Bronchial epithelial cell (primary cell): ENCODE measurements at regions not wholly inside any gene's neighbourhood (a gene's known extent, or its start where the extent isn't known, plus 50 kb on each side); places are given as distances from the start of the nearest gene placed in this dataset.
A peak's percentile ranks its signal among the peaks of the same experiment; 100 is the strongest.
"Not testable (repeated sequence)": the region's sequence is repeated elsewhere in the genome, so short reads cannot be mapped to it uniquely, and the experiment has no call there.

Experiments
- DNase-seq: peaks from one replicate; pipeline ENCODE4 v3.0.0-alpha.2; 2010; ENCODE audit warnings: low read depth
- FAIRE-seq: peaks from 2 replicates; lab custom pipeline; 2011; peaks lifted over from hg19 to GRCh38; lab: Jason Lieb, UNC
- H3K27me3 ChIP-seq: 2 replicates; pipeline ENCODE4 v1.5.1; 2011; ENCODE audit warnings: low read length; ENCODE audit not compliant: control insufficient read depth, insufficient read depth
- H3K36me3 ChIP-seq: 2 replicates; pipeline ENCODE4 v1.5.1; 2011; ENCODE audit warnings: low read length; ENCODE audit not compliant: control insufficient read depth, insufficient read depth
- H3K4me3 ChIP-seq: 2 replicates; pipeline ENCODE4 v1.5.1; 2011; ENCODE audit warnings: mild to moderate bottlenecking, low read depth, low read length, control low read depth
- TF ChIP-seq, protein P1 (sequence below): IDR thresholded peaks from 2 replicates; pipeline ENCODE4 v1.5.1; 2011; ENCODE audit warnings: mild to moderate bottlenecking, moderate library complexity, low read length, control low read depth, inconsistent platforms; ENCODE audit not compliant: insufficient read depth, severe bottlenecking

DNA sequence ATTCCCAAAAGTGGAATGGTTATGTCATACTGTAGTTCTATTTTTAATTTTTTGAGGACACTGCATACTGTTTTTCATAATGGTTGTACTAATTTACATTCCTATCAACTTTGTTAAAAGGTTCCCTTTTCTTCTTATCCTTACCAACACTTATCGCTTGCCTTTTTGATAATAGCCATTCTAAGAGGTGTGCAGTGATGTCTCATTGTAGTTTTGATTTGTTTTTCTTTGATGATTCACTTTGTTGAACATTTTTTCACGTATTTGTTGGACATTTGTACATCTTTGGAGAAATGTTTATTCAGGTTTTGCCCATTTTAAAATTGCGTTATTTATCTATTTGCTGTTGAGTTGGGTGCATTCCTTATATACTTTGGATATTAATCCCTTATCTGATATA is 188.8 kb upstream of the SPRY2 start:
- TF ChIP-seq, protein P1, sequence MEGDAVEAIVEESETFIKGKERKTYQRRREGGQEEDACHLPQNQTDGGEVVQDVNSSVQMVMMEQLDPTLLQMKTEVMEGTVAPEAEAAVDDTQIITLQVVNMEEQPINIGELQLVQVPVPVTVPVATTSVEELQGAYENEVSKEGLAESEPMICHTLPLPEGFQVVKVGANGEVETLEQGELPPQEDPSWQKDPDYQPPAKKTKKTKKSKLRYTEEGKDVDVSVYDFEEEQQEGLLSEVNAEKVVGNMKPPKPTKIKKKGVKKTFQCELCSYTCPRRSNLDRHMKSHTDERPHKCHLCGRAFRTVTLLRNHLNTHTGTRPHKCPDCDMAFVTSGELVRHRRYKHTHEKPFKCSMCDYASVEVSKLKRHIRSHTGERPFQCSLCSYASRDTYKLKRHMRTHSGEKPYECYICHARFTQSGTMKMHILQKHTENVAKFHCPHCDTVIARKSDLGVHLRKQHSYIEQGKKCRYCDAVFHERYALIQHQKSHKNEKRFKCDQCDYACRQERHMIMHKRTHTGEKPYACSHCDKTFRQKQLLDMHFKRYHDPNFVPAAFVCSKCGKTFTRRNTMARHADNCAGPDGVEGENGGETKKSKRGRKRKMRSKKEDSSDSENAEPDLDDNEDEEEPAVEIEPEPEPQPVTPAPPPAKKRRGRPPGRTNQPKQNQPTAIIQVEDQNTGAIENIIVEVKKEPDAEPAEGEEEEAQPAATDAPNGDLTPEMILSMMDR: no peak
- no peaks in the 10 kb centered on the region for H3K27me3 ChIP-seq
- no peaks in the 10 kb centered on the region for H3K36me3 ChIP-seq
- FAIRE-seq: no peak
- peak; percentile 85 for DNase-seq
- H3K4me3 ChIP-seq: no peak overlapping the region

DNA sequence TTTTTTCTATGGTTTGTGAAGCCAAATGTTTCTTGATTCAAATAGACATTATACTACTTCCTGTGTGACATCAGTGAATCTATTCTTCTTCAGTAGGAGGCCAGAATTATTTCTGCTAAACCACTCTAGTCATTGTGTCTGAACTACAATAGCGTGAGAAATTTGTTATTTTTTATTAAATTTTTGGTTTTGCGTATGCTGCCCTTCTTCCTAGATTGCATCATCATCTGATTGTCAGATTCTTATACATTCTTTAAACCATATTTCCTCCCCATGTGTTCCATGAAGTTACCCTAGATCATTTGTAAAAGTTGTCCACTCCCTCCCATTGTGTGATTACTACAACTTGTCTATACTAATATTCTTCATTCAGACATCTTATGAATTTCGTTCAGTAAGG is 187.8 kb upstream of the SPRY2 start:
- Histone ChIP-seq H3K27me3 (no peaks in the 10 kb centered on the region), H3K4me3 (no peak overlapping the region), H3K36me3 (no peaks in the 10 kb centered on the region)
- no peak for FAIRE-seq
- DNase-seq: no peak
- TF ChIP-seq, protein P1: no peak

DNA sequence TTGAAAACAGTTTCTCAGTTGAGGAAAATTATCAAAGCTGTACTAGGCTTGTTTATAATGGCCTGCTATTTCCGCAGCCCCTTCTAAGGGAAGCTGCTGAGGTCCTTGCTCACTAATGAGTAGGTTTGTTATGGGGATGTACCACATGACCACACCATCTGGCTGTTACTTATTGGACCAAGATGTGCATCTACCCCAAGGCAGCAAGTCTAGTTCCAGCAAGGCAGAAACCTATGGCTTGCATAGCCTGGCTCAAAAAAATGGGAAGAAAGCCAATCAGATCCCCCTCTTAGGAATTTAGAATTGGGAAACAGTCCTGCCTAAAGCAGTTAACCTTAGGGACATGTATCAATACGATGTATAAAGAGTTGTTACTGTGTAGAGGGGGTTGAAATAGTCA is 186.5 kb upstream of the SPRY2 start:
- Histone ChIP-seq H3K27me3 (no peaks in the 10 kb centered on the region), H3K4me3 (no peak overlapping the region), H3K36me3 (no peaks in the 10 kb centered on the region)
- TF ChIP-seq, protein P1: no peak
- FAIRE-seq (no peak), DNase-seq (no peak)

DNA sequence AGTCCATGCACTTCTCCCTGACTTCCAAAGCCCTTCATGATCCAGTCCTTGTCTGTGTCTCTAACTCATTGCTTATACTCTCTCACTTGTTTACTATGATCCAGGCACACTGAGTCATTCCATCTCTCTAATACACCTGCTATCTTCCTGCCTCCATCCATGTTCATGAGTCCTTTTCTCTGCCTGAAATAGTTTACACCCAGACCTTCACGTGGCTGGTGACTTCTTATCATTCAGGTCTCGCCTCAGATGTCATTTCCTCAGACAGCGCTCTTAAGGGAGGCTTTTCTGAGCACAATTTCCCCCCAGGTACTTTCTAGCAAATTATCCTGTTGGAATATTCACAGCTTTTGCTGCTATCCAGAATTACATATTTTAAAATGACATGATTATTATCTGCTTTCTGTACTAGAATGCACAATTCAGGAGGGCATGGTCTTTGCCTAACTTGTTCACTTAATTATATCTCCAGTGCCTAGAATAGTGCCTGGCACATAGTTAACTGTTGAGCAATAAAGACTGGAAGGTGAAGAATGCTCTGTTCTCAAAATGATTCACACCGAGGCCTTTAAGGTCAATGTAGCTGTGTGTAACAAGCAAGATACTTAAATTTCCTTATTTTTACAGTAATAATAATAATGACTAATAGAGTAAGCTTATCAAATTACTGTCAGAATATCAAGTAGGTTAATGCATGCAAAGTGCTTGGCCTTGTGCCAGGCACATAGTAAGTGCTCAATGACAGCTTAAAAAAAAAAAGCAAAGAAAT is 183.7 kb upstream of the SPRY2 start:
- FAIRE-seq: no peak
- Histone ChIP-seq H3K27me3 (no peaks in the 10 kb centered on the region), H3K4me3 (no peak overlapping the region), H3K36me3 (no peaks in the 10 kb centered on the region)
- DNase-seq: peak; percentile 91
- TF ChIP-seq, protein P1: no peak

DNA sequence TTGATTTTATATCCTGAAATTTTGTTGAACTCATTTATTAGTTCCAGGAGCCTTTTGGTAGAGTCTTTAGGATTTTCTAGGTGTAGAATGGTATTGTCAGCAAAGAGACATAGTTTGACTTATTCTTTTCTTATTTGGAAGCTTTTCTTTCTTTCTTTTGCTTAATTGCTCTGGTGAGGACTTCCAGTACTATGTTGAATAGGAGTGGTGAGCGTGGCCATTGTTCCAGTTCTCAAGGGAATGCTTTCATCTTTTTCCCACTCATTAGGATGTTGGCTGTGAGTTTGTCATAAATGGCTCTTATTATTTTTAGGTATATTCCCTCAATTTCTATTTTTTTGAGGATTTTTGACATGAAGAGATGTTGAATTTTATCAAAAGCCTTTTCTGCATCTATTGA is 182.2 kb upstream of the SPRY2 start:
- Histone ChIP-seq H3K36me3 (no peaks in the 10 kb centered on the region), H3K27me3 (no peaks in the 10 kb centered on the region), H3K4me3 (no peak overlapping the region)
- DNase-seq (no peak), FAIRE-seq (no peak)
- TF ChIP-seq, protein P1: no peak

DNA sequence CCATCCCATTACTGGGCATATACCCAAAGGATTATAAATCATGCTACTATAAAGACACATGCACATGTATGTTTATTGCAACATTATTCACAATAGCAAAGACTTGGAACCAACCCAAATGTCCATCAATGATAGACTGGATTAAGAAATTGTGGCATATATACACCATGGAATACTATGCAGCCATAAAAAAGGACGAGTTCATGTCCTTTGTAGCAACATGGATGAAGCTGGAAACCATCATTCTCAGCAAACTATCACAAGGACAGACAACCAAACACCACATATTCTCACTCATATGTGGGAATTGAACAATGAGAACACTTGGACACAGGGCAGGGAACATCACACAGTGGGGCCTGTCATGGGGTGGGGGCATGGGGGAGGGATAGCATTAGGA is 181.5 kb upstream of the SPRY2 start:
- H3K36me3 ChIP-seq, FAIRE-seq, DNase-seq, H3K27me3 ChIP-seq, H3K4me3 ChIP-seq: not testable (repeated sequence)
